ENCODE measurements at regions not wholly inside any gene's neighbourhood (a gene's known extent, or its start where the extent isn't known, plus 50 kb on each side); places are given as distances from the start of the nearest gene placed in this dataset.
"Not testable (repeated sequence)": the region's sequence is repeated elsewhere in the genome, so short reads cannot be mapped to it uniquely, and the experiment has no call there.

- DNase-seq (ENCODE audit: low read depth in 2 of 2), result no peak
These were observed 76.7 kb downstream of the RIN2 start for GRCh38 chr20:19834783-19835182.

DNA sequence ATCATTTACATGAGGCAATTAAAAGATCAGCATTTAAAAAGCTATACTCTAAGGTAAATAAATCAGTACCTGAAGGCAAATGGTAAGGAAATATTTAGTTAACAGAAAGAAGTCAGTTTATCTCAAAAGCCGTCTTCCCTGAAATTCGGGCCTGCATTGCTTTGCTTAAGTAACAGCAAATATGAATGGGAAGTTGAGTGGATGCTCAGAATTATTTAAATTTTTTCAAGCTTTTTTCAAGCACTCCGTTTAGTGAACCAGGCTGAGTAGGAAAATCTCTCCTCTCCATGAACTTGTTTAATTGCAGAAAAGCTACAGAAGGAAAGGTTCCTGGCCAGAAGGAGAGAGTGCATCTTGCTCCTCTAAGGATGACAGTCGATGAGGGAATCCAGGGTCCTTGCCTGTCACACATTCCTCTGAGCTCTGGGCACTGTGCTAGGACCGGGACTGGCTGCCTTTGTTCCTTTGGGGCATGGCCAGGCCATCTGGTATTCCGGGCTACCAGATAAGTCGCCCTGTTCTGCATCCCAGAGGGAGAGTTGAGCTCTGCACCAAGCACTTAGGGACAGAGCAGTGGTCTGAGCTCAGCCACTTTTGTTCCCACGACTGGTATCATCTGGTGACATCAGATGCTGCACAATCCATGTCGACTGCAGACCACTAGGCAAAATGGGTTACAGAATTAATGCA is 77.6 kb downstream of the RIN2 start:
- DNase-seq (ENCODE audit: low read depth in 2 of 2), result no peak

DNA sequence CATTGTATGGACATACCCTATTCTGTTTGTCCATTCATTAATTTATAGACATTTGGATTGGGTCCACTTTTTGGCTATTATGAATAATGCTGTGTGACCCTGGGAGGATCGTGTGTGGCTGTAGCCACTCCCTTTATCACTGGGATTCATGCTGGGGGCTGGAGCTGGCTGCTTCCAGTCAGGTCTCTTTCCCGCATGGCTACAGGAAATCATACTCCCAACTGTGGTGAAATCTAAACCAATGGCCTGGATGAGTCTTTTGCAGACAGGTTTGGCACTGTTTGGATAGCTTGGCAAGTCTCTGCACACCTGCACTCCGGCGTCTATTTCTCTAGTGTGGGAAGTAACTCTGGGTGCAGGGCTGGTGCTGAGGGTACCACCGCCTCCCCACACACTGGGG is 80.4 kb downstream of the RIN2 start:
- DNase-seq (ENCODE audit: low read depth in 2 of 2), result no peak

DNA sequence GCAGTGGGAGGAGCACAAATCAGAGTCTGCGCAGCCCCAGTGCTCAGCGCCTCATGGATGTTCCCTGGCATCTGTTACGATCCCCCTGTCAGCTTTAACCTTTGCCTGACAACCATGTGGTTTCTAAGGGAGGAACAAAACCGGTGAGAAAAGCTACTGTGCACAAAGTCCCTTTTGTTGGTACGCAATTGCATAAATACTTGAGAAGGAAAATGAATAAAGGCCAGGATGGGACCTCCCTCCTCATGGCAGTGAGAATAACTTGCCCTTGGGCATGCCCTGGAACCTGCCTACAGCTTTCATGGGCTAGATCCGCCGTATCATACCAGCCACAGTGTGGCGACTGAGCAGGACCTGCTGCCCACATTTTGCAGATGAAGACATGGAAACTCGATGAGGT is 81.0 kb downstream of the RIN2 start:
- no peak for DNase-seq (ENCODE audit: low read depth in 2 of 2)

- DNase-seq (ENCODE audit: low read depth in 2 of 2), result no peak
These were observed 82.2 kb downstream of the RIN2 start for GRCh38 chr20:19840111-19840710.

DNA sequence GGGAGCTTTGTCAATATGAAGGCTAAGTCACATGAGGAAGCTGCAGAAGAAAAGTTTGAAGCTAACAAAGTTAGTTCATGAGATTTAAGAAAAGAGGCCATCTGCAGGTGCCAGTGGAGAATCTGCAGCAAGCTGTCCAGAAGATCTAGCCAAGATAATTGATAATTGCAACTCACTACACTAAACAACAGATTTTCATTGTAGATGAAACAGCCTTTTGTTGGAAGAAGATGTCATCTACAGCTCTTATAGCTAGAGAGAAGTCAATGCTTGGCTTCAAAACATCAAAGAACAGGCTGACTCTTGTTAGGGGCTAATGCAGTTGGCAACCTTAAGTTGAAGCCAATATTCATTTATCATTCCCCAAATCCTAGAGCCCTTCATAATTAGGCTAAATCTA is 83.7 kb downstream of the RIN2 start:
- DNase-seq (ENCODE audit: low read depth in 2 of 2), result no peak

DNA sequence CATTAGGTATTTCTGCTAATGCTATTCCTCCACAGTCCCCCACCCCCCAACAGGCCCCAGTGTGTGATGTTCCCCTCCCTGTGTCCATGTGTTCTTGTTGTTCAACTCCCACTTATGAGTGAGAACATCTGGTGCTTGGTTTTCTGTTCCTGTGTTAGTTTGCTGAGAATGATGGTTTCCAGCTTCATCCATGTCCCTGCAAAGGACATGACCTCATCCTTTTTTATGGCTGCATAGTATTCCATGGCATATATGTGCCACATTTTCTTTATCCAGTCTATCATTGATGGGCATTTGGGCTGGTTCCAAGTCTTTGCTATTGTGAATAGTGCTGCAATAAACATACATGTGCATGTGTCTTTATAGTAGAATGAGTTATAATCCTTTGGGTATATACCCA is 86.8 kb downstream of the RIN2 start:
- not testable (repeated sequence) for DNase-seq (ENCODE audit: low read depth in 2 of 2)

DNA sequence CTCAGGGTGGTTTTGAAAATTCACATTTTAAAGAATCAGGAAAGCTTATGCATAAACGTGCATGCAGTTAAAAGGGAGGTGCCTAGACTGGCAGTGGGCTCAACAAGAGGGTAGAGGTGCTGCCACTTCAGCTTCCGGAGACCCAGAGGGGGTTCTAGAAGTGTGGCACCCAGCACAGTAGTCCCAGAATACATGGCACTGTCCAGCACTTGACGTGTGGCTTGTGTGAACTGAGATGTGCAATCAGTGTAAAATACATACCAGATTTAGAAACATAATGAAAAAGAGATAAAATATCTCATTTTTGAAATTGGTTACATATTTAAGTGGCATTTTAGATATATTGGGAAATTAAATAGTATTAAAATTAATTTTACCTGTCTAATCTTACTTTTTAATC is 89.3 kb downstream of the RIN2 start:
- no peak for DNase-seq (ENCODE audit: low read depth in 2 of 2)

DNA sequence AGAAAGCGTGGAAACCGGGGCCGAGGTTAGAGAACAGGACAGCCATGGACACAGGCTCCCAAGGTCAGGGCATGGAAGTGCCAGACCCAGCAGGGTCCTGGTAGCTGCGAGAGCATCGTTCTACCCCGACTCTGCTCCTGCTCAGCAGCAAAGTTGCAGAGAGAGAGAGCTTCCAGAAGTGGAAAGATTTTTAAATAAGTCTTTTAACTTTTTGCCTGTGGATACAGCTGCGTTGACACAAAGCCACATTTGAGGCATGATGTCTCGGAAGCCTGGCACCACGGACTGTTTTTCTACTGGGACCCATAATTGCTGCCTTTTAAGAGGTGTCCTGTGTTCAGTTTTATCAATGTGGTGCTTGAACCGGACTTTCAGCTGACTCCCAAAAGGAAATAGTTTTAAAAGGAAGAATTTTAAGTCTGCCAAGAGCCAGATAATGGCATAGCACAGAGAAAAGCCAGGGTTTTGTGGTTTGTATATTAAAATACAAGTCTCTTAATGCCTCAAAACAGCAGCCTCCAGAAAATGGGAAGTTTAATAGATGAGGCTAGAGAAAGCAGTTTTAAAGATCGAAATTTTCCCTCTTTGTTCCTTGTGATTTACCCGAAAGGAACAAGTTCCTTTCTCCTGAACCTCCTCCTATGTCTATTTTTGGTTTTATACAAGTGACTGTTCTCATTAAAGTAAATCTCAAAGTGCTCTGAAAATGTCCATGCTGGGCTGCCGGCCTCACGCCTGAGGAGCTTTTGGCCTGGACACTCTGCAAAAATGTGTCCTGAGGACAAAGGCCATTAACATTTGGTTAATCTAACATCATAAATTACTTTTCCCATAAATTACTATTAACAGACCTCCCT is 91.5 kb downstream of the RIN2 start:
- no peak for DNase-seq (ENCODE audit: low read depth in 2 of 2)

DNA sequence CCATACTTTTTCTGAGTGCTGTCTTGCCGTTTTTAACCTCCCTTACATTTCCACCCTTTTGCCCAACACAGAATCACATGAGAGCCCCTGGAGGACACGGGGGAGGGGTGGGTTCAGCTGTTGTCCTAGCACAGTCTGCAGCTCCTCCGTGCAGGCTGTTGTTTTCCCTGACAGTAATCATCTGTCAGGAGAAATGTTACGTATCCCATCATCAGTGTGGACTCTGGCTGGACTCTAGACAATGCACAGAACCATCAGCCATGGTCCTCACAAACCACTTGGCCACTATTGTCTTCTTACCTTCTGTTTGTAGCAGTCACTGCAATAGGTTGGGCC is 92.1 kb downstream of the RIN2 start:
- DNase-seq (ENCODE audit: low read depth in 2 of 2), result no peak

GRCh38 chr20:19851861-19852260 is 93.8 kb downstream of the RIN2 start:
- no peak for DNase-seq (ENCODE audit: low read depth in 2 of 2)

DNA sequence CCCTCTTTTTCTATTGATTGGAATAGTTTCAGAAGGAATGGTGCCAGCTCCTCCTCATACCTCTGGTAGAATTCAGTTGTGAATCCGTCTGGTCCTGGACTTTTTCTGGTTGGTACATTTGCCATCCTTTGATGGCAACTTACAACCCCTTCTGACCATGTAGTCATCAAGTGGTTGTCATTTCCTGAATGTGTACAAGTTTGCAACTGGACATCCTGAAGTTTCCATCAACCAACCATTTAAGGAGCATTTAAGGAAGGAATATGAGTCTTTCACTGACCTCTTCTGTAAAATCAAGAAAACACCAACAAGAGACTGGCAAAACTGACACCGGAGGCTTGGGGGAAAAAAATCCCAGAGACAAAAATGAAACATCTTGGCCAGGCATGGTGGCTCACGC is 97.4 kb downstream of the RIN2 start:
- no peak for DNase-seq (ENCODE audit: low read depth in 2 of 2)

- DNase-seq (ENCODE audit: low read depth in 2 of 2), result no peak
These were observed 100.7 kb downstream of the RIN2 start for GRCh38 chr20:19858466-19859371.

DNA sequence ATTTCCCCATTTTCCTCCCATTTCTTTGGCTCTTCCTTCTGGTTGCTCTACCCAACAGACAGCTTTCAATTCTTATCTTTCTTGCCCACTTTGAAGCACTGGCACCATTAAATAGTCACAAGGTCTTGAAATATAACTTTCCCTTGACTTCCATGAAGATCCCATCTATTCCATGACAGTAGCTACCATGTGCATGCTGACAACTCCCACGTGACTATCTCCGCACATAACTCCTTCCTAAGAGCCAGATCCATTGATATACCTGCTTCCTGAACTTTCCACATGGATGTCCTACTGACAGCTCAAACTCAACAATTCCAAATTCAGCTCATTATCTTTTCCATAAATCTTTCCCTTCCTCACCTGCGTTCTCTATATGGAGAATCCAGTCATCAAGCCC is 101.4 kb downstream of the RIN2 start:
- no peak for DNase-seq (ENCODE audit: low read depth in 2 of 2)

- DNase-seq (ENCODE audit: low read depth in 2 of 2), result no peak
These were observed 102.7 kb downstream of the RIN2 start for GRCh38 chr20:19860737-19861136.

DNA sequence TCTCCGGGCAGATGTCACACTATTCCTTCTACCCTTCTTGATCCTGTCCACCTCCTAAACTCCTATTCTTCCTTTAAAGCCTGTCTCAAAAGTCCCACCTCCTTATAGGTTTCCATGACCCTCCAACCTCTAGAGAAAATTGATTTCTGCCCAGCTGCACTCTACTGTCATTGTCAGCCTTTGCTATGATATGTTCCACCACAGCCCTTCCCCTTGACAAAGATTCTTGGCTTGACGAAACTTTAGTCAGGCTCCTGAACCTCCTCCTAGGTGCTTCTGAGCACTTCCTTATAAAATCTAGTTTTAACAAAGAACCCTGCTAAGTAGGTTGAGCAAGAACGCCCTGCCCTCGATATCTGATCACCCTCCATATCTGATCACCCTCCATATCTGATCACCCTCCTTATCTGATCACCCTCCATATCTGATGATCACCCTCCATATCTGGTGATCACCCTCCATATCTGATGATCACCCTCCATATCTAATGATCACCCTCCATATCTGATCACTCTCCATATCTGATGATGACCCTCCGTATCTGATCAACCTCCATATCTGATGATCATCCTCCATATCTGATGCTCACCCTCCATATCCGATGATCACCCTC is 103.2 kb downstream of the RIN2 start:
- DNase-seq (ENCODE audit: low read depth in 2 of 2), result no peak

DNA sequence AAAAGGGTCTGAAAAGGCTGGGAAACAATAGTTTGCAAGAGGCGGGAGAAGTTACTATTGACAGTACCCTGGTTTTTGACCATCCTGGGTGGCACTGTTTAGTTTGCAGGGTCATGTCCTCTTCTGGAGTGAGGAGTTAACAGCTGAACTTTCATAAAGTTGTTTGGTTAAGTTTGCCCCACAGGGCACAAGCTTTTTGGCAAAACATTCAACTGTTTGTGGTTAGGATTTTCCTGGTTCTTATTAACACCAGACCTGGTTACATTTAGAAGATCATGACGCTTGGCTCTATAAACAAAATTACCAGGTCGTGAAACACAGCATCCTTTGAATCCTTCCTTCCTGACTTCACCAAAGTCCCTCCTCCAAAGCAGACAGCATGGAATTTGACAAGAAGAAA is 106.1 kb downstream of the RIN2 start:
- no peak for DNase-seq (ENCODE audit: low read depth in 2 of 2)

- DNase-seq (ENCODE audit: low read depth in 2 of 2), result no peak
These were observed 108.0 kb downstream of the RIN2 start for GRCh38 chr20:19866070-19866469.

DNA sequence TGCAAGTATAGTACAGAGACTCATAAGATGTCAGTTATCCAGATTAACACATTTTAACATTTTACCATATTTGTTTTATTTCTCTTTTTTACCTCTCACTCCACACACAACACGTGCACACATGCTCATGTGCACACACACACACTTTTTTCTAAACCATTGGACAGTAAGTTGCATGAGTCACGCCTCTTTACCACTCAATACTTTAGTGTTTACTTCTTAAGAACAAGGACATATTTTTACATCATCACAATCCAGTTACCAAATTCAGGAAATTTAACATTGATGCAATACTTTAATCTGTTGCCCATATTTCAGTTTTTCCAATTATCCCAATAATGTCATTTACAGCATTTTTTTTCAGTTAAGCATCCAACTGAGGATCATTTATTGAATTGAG is 109.0 kb downstream of the RIN2 start:
- DNase-seq (ENCODE audit: low read depth in 2 of 2), result no peak

DNA sequence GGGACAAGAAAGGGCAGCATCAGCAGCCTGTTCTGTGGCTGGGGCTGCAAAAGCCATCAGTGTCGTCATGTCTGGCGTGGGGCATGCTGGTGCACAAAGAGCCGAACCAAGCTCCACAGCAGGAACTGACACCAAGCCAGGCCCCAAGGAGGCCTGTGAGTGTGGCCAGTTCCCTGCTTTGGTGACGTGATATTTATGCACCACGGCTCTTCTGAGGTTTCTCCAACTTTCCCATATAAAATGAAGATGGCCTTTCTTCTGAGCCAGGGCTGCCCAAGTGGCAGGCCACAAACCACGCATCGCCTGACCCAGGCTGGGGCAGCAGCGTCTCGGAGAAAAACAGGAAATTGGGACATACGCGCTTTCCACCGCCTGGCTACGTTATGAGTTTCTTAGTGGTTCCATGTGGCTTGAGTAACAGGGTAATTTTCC is 109.9 kb downstream of the RIN2 start:
- no peak for DNase-seq (ENCODE audit: low read depth in 2 of 2)

GRCh38 chr20:19868441-19868840 is 110.4 kb downstream of the RIN2 start:
- DNase-seq (ENCODE audit: low read depth in 2 of 2), result no peak

- no peak for DNase-seq (ENCODE audit: low read depth in 2 of 2)
These were observed 113.9 kb downstream of the RIN2 start for GRCh38 chr20:19872001-19872400.

Measured in fibroblast of skin of left quadriceps (primary cell).